ENCODE measurements at regions not wholly inside any gene's neighbourhood (a gene's known extent, or its start where the extent isn't known, plus 50 kb on each side); places are given as distances from the start of the nearest gene placed in this dataset.

GRCh38 chr6:169312658-169313346, 59.2 kb upstream of the THBS2 start:
- TF ChIP-seq, protein P1, sequence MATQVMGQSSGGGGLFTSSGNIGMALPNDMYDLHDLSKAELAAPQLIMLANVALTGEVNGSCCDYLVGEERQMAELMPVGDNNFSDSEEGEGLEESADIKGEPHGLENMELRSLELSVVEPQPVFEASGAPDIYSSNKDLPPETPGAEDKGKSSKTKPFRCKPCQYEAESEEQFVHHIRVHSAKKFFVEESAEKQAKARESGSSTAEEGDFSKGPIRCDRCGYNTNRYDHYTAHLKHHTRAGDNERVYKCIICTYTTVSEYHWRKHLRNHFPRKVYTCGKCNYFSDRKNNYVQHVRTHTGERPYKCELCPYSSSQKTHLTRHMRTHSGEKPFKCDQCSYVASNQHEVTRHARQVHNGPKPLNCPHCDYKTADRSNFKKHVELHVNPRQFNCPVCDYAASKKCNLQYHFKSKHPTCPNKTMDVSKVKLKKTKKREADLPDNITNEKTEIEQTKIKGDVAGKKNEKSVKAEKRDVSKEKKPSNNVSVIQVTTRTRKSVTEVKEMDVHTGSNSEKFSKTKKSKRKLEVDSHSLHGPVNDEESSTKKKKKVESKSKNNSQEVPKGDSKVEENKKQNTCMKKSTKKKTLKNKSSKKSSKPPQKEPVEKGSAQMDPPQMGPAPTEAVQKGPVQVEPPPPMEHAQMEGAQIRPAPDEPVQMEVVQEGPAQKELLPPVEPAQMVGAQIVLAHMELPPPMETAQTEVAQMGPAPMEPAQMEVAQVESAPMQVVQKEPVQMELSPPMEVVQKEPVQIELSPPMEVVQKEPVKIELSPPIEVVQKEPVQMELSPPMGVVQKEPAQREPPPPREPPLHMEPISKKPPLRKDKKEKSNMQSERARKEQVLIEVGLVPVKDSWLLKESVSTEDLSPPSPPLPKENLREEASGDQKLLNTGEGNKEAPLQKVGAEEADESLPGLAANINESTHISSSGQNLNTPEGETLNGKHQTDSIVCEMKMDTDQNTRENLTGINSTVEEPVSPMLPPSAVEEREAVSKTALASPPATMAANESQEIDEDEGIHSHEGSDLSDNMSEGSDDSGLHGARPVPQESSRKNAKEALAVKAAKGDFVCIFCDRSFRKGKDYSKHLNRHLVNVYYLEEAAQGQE (IDR thresholded peaks at IDR 0.05; ENCODE audit: insufficient replicate concordance, low read depth): no peak
- TF ChIP-seq CTCF (IDR thresholded peaks at IDR 0.05; ENCODE audit: insufficient read depth, low read length) (no peak), POLR2AphosphoS5 (IDR thresholded peaks at IDR 0.05; ENCODE audit: low read depth) (no peak), GABPA (IDR thresholded peaks at IDR 0.05; ENCODE audit: low read depth) (no peak), SPI1 (IDR thresholded peaks at IDR 0.05; ENCODE audit: borderline replicate concordance, low read depth) (no peak)
